Esophagus muscularis mucosa (tissue), 4 donors: ENCODE measurements at regions not wholly inside any gene's neighbourhood (a gene's known extent, or its start where the extent isn't known, plus 50 kb on each side); places are given as distances from the start of the nearest gene placed in this dataset.
"Not testable (repeated sequence)": the region's sequence is repeated elsewhere in the genome, so short reads cannot be mapped to it uniquely, and the experiment has no call there.

Experiments used
- DNase-seq: peaks from one replicate; pipeline ENCODE4 v3.0.0-alpha.2; 2017; ENCODE audit errors: extremely low spot score
- H3K27ac ChIP-seq, 4 donors: fragments of 200-600 bp; sonication (generic); replicated peaks in 1 of 4; 1 replicate in 3 of 4; 2 replicates in 1 of 4; pipeline ENCODE4 v1.5.1; 2016 to 2019; ENCODE audit warnings: mild to moderate bottlenecking in 1 of 4
- H3K27me3 ChIP-seq, 4 donors: fragments of 200-600 bp; sonication (generic); one replicate each; pipeline versions ENCODE4 v1.5.1 to v1.6.0; 2016 to 2019
- H3K36me3 ChIP-seq, 4 donors: fragments of 200-600 bp; sonication (generic); one replicate each; pipeline ENCODE4 v1.5.1; 2016 to 2019
- H3K4me1 ChIP-seq, 4 donors: fragments of 200-600 bp; sonication (generic); one replicate each; pipeline ENCODE4 v1.5.1; 2016 to 2019
- H3K4me3 ChIP-seq, 4 donors: fragments of 200-600 bp; sonication (generic); 1 replicate in 2 of 4; 2 replicates in 2 of 4; pipeline ENCODE4 v1.5.1; 2016 to 2019; ENCODE audit warnings: mild to moderate bottlenecking in 4 of 4, moderate library complexity in 1 of 4
- H3K9me3 ChIP-seq, 4 donors: fragments of 200-600 bp; sonication (generic); 1 replicate in 3 of 4; 2 replicates in 1 of 4; pipeline ENCODE4 v1.5.1; 2016 to 2019
- CTCF ChIP-seq, 3 experiments: fragments of 200-600 bp in 2 of 3; fragments of 450-650 bp in 1 of 3; sonication (generic) in 2 of 3; IDR thresholded peaks; one replicate each; pipeline ENCODE4 v1.5.1; 2017 to 2019; ENCODE audit warnings: antibody characterized with exemption in 3 of 3, mild to moderate bottlenecking in 2 of 3, moderate library complexity in 1 of 3
- EP300 ChIP-seq: sonication (generic); formaldehyde crosslinking; IDR thresholded peaks from one replicate; pipeline ENCODE4 v1.6.1; 2017; ENCODE audit warnings: antibody characterized with exemption
- POLR2A ChIP-seq: fragments of 450-650 bp; IDR thresholded peaks from one replicate; pipeline ENCODE4 v1.6.1; 2017; ENCODE audit warnings: antibody characterized with exemption, moderate library complexity, mild to moderate bottlenecking, low read depth
- POLR2AphosphoS5 ChIP-seq, 2 donors: sonication (generic); formaldehyde crosslinking; IDR thresholded peaks; one replicate each; pipeline ENCODE4 v1.6.1; 2017; ENCODE audit warnings: antibody characterized with exemption in 2 of 2
- WGBS: methylation state at CpG from one replicate; pipeline ENCODE4 v1.1.5; 2018; 5-methylcytosine and 5-hydroxymethylcytosine counted together
- intact Hi-C: fragments of 100-400 bp; cut with DNase I; formaldehyde crosslinking; loops from one replicate; pipeline ENCODE4 v1.15.1; 2023

DNA sequence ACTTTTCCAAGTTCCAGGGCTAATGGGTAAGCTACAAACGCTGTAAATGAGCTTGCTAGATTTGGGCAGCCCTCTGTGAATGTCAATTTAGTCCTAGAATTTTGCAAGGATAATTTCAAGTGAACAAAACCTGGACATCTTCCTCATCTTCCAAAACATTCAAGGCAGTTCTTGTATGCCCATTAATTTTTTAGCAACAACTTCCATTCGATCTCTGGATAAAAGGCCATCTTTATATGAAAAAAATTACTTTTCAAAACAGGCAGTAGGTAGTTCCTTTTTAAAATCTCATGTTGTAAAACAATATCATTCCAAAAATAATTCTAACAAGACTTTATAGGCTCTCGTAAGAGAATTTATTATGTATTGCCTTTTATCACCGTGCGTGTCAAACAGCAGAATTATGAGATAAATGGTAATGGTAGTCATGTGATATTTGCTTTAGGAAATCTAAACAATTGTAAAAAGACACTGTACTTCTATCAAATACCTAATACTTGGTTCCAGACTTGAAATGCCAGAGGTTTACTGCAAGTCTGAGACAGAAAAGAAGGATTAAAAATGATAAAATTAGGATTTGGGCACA is 143.7 kb upstream of the NRP1 start:
- Histone ChIP-seq H3K4me1 (peaks cover 0 to 10% (median 10%) of the 10 kb centered on the region in 4 donors), H3K4me3 (no peak overlapping the region), H3K36me3 (no peaks in the 10 kb centered on the region), H3K27me3 (no peaks in the 10 kb centered on the region), H3K27ac (no peak overlapping the region), H3K9me3 (no peaks in the 10 kb centered on the region)
- WGBS, result 91% methylated on average over 5 of the region's 5 CpGs
- peak; percentile 4 for DNase-seq
- intact Hi-C loops, result no loop called here
- no peak for TF ChIP-seq POLR2A
- TF ChIP-seq POLR2AphosphoS5 (IDR thresholded peaks at IDR 0.05), result no peak
- no peak for TF ChIP-seq CTCF (IDR thresholded peaks at IDR 0.05)
- TF ChIP-seq EP300, result no peak

DNA sequence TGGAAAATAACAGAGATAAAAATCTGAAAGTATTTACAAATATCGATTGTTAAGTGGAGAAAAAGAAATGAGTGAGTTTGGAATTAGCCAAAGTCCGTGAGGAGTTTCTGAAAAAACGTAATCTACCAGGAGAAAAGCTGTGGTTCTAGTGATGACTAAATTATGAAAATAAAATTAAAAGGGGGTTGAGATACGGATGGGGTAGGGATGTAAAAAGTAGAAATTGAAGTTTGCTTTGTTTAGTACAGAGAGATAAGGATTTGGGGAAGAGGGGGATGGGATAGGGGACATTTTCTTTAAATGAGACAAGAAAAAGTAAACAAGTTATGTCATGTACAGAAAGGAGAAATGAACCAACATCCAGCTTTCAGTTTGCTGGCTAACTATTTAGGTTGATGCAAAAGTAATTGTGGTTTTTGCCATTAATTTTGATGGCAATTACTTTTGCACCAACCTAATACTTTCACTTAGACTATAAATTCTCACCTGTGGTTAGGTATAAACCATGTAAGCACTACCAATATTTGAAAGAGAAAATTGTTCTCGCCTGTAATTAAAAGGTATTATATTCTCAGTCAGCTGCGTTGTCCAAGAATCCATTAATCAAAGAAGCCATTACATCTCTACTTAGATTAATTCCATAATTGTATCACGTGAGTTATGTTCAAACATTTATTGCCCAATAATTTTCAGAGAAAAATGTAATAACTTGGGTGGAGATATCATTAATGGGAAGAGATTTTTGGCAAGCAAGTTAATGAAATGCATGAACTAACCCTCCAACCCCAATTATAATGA is 143.0 kb upstream of the NRP1 start:
- intact Hi-C loops, result no loop called here
- 82% methylated on average over 7 of the region's 7 CpGs for WGBS
- Histone ChIP-seq H3K36me3 (no peaks in the 10 kb centered on the region), H3K4me3 (no peak overlapping the region), H3K9me3 (no peaks in the 10 kb centered on the region), H3K27me3 (no peaks in the 10 kb centered on the region), H3K4me1 (peaks cover 0 to 3% (median 3%) of the 10 kb centered on the region in 4 donors), H3K27ac (no peak overlapping the region)
- no peak for DNase-seq
- TF ChIP-seq POLR2AphosphoS5 (IDR thresholded peaks at IDR 0.05) (no peak), EP300 (no peak), POLR2A (no peak), CTCF (IDR thresholded peaks at IDR 0.05) (no peak)

- Histone ChIP-seq H3K27me3 (no peaks in the 10 kb centered on the region), H3K36me3 (no peaks in the 10 kb centered on the region), H3K4me3 (no peak overlapping the region), H3K9me3 (no peaks in the 10 kb centered on the region), H3K27ac (no peak overlapping the region), H3K4me1 (no peaks in the 10 kb centered on the region)
- peak; percentile 64 for DNase-seq
- WGBS, result 94% methylated on average over 13 of the region's 13 CpGs
- intact Hi-C loops, result no loop called here
- TF ChIP-seq EP300, result no peak
- TF ChIP-seq CTCF (IDR thresholded peaks at IDR 0.05), result no peak
- no peak for TF ChIP-seq POLR2AphosphoS5 (IDR thresholded peaks at IDR 0.05)
- TF ChIP-seq POLR2A, result no peak
These were observed 142.3 kb upstream of the NRP1 start for GRCh38 chr10:33476757-33477273.

DNA sequence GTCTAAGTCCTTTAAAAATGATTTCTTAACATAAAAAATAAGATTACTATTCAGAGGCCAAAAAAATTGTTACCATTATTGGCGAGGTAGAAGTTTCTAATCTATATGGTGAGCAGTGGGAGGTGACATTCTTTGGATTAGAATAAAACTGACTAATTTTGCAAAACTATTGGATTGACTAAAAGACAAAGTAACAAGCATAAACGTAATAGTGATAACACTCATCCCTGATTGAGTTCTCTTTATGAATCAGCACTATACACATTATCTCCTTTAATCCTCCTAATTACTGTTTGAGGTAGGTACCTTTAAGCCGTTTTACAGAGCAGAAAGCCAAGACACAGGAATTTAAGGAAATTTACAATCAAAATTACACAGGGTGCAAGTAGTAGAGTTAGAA is 139.2 kb upstream of the NRP1 start:
- H3K4me3 ChIP-seq, result no peak overlapping the region
- no peaks in the 10 kb centered on the region for H3K36me3 ChIP-seq
- no peaks in the 10 kb centered on the region for H3K27me3 ChIP-seq
- TF ChIP-seq POLR2AphosphoS5 (IDR thresholded peaks at IDR 0.05), result no peak
- no peak for TF ChIP-seq POLR2A
- no peak for TF ChIP-seq CTCF (IDR thresholded peaks at IDR 0.05)
- intact Hi-C loops, result no loop called here
- 89% methylated on average over 3 of the region's 3 CpGs for WGBS
- H3K27ac ChIP-seq, result no peak overlapping the region
- DNase-seq, result no peak
- no peaks in the 10 kb centered on the region for H3K4me1 ChIP-seq
- no peaks in the 10 kb centered on the region for H3K9me3 ChIP-seq

- H3K27ac ChIP-seq, H3K4me1 ChIP-seq, H3K9me3 ChIP-seq, H3K4me3 ChIP-seq, intact Hi-C loops, H3K36me3 ChIP-seq, H3K27me3 ChIP-seq, DNase-seq: not testable (repeated sequence)
- WGBS, result 89% methylated on average over 13 of the region's 28 CpGs
These were observed 133.5 kb upstream of the NRP1 start for GRCh38 chr10:33468006-33468405.
